AG08395 (cell line): ENCODE measurements at regions not wholly inside any gene's neighbourhood (a gene's known extent, or its start where the extent isn't known, plus 50 kb on each side); places are given as distances from the start of the nearest gene placed in this dataset.
A peak's percentile ranks its signal among the peaks of the same experiment; 100 is the strongest.
"Not testable (repeated sequence)": the region's sequence is repeated elsewhere in the genome, so short reads cannot be mapped to it uniquely, and the experiment has no call there.

Experiments used
- DNase-seq: peaks from one replicate; pipeline ENCODE4 v3.0.0; 2012; ENCODE audit warnings: mixed read lengths, low spot score

DNA sequence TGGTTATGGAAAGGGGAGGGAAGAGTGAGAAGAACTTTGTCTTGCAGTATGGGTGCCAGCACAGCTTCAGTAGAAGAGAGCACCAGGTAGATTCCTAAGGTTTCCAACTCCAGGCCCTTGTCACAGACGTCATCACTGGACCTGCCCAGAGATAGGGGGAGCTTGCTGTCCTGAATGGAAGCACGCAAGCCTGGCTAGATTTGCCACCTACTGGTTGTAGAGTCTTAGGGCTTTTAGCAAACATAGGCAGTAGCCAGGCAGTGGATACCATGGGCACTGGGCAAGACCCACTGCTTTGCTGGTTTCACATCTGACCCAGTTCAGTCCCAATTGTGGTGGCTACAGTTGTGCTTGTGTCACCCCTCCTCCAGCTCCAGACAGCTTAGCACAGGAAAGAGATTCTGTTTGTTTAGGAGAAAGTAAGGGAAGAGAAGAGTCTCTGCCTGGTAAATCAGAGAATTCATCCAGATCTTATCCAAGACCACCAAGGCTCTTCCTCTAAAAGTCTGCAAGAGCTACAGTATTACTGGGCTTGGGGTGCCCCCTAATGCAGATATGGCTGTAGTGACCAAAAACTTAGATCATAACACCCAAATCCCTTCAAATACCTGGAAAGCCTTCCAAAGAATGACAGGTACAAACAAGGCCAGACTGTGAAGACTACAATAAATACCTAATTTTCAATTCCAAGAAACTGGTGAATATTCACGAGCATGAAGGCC lies 158.9 kb downstream of the HINT1 start:
- DNase-seq: no peak

DNA sequence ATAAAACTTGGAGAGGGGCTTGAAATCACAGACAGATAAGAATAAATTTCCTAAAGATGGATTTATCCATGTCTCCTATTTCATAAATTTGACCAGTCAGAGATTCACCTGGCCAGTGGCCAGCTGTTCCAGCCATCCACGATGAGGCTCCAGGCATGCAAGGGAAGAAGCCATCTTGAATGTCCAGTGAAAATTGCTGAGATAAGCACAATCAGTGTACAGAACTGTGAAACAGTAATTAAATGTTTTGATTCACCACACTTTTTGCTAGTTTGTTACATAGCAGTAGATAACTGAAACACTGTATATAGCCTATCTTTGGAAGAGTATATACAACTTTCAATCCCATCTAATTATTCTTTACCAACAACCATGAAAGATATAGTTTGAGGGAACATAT lies 163.5 kb downstream of the HINT1 start:
- no peak for DNase-seq

DNA sequence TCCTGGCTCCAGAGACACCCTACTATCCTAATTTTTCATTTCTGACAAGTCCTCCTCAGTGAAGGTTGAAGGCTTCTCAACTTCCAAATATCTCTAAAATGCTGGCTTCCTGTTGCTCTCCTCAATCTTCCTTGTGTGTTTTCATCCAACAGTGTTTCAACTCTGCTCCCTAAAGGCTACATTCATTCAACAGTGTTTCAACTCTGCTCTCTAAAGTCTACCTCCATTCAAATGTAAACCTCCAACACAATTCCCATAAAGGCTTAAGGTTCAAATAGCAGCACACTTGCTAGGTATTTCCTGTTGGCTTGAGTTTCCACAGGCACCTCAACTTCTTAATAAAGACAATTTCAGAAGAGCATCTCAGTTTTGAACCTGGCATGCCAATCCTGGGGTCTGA lies 164.8 kb downstream of the HINT1 start:
- DNase-seq: no peak

DNA sequence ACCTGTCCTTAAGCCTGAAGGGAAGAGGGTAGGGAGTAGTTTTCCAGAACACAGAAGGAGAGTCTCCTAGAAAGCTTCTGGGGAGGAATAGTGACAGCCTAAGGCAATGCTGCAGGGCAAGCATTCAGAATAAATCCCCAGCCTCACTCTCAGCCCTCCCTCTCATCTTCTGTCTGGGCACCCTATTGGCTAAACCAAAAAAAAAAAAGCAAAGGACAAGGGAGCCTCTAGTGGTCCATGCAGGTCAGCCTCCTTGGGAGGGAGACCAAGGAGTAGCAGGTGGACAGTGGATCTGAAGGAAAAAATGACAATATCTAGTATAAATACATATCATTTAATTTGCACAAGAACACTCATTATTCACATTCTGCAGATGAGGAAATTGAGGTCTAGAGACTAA lies 168.3 kb downstream of the HINT1 start:
- not testable (repeated sequence) for DNase-seq

DNA sequence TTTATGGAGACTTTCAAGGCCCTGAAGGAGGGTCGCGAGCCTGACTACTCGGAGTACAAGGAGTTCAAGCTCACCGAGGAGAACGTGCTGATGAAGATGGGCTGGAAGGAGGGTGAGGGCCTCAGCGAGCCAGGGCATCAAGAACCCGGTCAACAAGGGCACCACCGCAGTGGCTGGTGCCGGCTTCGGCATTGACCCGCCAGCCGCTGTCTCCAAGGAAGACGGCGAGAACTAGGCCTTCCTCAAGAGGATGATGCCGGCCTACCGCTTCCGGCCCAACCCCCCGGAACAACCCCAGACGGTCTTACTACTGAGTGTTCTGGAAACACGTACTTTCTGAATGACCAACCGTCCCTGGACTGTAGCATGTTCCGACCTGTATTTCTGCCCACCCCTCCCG lies 169.2 kb downstream of the HINT1 start:
- no peak for DNase-seq

DNA sequence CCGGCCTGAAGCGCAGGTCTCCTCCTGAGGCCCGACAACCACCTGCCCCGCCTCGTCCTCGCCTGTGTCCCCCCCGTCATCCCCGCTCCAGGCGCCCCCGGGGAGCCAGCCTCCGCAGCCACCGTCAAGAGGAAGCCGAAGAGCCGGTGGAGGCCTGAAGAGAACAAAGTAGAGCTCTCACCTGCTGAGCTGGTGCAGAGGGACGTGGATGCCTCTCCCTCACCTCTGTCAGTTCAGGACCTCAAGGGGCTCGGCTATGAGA lies 169.9 kb downstream of the HINT1 start:
- DNase-seq: no peak

DNA sequence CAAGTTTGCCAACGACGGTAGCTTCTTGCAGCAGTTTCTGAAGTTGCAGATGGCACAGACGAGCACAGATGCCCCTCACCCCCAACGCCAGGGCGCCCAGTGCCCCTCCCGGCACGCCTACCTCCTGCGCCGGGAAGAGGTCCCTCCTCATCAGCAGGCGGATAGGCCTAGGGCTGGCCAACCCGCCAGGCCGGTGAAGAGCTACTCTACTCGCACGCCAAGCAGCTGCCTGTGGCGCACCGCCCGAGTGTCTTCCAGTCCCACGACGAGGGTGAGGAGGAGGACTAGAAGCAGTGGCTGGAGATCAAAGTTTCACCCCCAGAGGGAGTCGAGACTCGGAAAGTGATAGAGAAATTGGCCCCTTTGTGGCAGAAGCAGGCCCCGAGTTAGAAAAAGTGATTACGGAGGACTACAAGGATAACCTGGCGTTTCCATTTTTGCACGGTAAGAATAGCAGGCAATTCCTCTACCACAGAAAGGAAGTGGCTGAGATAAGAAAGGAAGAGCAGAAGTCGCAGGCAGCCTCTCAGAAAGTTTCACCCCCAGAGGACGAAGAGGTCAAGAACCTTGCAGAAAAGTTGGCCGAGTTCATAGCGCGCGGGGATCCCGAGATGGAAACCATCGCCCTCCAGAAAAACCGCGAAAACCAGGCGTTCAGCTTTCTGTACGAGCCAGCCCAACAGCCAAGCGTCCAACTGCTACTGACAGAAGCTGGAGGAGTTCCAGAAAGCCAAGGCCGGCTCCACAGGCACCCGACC lies 170.4 kb downstream of the HINT1 start:
- DNase-seq: no peak

DNA sequence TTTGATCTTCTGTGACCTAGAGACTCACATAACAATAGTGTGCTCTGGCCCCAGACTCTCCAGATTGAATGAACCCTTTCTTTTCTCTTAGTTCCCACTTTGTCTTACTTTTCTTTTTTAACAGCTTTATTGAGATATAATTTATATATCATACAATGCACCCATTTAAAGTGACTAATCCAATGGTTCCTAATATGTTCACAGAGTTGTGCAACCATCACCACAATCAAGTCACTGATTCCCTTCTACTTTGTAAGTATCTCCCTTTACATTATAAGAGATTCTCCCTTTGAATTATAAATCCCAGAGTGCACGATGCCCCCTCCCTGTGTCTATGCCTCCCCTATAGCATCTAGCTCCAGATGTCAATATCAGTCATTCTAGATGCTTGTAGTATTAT lies 172.4 kb downstream of the HINT1 start:
- no peak for DNase-seq

DNA sequence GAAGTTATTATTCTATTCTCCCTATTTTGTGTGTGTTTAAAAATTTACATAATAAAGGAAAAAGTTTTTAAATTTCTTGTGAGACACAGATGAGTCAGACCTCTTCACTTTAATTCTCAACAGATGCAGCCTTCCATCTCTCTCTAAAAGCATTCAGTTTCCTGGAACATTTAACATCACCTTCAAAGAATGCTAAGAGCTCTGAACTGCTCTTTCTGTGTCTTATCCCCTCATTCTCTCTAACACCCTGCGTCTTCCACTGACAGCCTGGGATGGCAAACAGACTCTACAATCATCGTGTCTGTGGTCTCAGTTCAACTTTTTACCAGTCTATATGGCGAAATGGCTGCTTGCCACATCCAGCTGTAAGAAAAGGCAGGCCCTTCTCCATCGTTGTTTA lies 173.0 kb downstream of the HINT1 start:
- peak; percentile 82 for DNase-seq

DNA sequence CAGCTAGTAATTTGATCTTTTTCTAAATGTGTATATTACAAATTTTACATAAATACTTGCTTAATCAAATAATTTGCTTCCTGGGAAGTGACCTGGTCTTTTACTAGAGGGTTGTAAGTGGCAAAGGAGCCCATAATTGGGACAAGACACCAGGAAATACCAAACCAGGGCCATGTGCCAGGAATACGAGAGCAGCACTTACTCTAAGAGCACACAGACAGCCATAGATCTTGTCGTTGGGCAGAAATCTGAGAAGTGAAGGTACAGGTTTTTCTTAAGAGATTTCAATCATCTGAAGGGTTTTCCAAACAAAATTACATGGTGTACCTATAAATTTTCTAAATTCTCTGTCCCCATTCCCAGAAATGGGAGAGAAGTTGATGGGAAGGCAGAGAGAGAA lies 179.3 kb downstream of the HINT1 start:
- no peak for DNase-seq

DNA sequence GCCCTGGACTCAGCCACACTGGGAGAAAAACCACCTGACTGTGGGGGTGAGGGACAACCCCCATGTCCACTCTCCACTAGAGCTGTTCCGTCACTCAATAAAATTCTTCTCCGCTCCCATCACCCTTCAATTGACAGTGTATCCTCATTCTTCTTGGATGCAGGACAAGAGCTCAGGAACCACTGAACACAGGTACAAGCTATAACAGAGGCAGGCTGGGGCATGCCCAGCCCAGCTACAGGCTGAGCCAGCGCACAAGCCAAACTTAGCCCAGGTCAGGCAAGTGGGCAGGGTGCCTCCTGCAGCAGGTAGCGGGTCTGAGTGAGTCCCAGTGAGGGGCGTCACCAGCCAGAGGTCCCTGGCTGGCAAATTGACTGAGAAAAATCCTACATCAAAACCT lies 183.4 kb downstream of the HINT1 start:
- no peak for DNase-seq

DNA sequence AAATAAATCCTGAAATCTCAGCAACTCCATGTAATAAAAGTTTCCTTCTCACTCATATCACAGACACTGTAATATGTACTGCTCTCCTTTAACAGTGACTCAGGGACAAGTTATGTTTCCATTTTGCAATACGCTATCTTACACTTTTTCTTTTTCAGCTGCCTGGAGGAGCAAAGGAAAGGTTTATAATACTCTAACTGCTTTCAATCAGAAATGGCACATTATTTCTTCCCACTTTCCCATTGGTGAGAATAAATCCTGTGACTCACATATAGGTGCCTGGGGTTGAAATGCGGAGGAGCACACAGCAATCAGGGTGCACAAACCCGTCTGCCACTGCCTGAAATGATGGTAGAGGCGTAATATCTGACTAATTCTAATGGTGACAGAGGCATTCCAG lies 186.6 kb downstream of the HINT1 start:
- DNase-seq: peak; percentile 20

DNA sequence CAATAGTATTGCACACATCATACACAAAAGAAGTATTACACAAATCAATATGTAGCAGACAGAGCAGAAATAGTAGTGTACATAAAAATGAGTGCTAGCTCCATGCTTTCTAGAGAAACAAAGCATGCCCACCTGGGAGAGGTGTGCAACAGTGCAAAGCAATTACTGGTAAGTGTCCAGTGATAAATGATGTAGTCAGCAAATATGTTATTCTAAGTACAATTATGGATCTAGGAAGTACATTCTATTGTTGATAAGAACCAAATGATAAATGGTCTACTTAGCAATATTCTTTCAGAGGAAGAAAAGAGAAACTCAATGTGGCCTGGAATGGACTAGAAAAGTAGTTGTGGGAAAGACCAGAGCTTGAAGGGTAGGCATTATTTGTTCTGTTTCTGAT lies 188.6 kb downstream of the HINT1 start:
- no peak for DNase-seq

DNA sequence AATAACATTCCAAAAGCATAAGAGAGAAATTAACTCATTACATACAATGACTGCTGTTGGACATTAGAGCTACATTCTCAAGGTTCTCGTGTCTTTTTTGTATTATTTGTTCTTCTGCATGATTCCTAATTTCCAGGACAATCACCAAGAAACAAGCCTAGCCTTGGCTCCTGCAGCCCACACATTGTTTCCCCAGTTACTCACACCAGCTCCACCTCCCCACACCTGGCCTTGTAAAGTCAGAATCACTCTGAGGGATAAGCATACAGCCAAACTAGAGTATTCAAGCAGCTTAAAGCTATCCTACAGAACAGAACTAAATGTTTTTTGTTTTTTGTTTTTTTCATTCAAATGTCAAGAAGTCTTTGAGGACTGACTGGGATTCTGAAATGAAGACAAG lies 189.2 kb downstream of the HINT1 start:
- DNase-seq: no peak

DNA sequence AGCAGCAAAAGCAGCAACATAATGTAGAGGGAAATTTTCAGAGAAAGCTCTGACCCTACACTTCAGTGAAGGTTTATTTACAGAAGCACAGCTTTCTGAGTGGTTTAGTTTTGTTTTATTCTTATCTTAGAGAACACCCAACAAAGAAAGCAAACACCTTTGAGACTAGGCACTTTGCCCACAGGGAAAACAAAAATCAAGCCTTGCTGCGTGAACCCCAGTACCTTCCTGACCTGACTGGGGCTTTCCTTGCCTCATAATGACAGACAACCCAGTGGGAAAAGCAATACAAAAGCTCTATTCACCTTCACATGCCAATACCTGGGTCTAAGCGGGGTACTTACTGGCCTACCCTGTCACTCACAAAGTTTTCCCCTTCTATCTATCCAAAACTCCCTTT lies 189.8 kb downstream of the HINT1 start:
- DNase-seq: no peak

DNA sequence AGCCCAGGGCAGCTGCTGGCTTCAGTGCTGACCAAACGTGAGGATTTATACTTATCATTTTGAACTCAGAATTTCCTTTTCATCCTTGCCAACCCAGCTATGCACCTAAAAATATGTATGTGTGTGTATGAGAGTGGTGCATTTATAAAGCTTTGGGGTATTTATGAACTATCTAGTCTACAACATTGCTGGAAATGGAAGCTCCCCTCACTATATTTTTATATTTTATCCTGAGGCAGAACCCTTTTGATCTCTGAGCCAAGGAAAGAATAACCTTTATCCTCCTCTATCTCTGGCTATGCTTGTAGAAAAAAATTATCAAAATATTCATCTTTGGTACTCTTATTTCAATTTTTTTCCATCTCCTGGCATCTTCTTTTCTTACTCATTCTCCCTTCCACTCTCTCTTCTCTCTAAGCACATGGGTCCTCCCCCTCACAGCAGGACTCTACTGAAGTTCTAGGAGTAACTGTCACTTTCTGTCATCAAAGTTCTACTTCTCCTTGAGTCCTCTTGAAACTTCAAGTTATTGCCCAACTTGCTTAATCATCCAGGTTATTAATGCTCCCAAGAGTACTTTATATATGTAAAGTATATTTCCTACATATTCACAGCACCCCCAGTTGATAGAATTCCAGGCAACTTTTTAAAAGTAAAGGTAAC lies 190.9 kb downstream of the HINT1 start:
- no peak for DNase-seq

DNA sequence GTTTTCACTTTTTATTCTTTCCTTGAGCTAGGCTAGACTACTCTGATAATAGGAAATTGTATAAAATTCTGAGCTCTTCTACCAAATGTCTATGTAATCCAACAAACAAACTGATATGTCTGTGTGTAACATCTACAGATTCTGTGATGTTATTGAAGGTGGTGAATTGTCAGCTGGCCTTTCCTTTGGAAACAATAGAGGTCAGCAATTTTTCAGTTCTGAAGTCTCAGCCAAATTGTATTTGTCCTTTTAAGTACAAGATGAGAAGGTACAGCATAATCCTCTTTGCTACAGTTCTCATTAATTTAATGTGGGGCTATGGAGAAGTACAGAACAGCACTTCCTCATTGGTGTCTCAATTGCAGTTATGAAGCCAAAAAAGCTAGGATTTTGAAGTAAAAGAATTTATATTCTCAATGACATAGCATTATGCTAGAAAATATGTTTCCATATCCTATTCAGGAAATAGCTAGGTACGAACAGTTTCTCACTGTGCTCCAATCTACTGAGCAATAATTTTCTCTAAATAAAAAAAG lies 198.0 kb downstream of the HINT1 start:
- DNase-seq: no peak

DNA sequence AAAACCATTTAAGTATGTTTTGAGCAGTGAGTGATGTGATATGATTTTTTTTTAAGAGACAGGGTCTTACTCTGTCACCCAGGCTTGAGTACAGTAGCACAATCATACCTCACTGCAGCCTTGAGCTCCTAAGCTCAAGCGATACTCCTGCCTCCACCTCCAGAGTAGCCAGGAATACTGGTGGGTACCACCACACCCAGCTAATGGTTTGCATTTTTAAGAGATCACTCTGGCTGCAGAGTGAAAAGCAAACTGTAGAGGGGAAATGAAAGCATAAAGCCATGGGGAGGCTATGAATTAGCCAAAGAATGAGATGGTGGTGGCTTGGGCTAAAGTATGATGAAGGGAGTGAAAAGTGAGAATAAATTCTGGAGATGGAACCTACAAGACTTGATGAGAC lies 199.1 kb downstream of the HINT1 start:
- no peak for DNase-seq

DNA sequence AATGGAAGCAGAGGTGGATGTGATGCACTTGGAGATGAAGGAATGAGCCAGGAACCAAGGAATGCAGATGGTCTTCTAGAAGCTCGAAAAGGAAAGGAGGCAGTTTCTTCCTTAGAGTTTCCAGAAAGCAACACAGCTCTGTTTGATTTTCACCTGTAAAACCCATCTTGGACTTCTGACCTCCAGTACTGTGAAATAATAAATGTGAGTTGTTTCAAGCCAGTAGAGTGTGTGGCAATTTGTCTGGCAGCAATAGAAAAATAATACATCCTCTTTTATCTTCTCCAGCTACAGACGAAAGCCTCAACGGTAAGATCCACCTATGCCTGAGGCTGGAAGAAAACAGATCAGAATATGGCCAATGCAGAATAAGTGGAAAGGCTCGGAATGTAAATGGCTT lies 199.7 kb downstream of the HINT1 start:
- no peak for DNase-seq

DNA sequence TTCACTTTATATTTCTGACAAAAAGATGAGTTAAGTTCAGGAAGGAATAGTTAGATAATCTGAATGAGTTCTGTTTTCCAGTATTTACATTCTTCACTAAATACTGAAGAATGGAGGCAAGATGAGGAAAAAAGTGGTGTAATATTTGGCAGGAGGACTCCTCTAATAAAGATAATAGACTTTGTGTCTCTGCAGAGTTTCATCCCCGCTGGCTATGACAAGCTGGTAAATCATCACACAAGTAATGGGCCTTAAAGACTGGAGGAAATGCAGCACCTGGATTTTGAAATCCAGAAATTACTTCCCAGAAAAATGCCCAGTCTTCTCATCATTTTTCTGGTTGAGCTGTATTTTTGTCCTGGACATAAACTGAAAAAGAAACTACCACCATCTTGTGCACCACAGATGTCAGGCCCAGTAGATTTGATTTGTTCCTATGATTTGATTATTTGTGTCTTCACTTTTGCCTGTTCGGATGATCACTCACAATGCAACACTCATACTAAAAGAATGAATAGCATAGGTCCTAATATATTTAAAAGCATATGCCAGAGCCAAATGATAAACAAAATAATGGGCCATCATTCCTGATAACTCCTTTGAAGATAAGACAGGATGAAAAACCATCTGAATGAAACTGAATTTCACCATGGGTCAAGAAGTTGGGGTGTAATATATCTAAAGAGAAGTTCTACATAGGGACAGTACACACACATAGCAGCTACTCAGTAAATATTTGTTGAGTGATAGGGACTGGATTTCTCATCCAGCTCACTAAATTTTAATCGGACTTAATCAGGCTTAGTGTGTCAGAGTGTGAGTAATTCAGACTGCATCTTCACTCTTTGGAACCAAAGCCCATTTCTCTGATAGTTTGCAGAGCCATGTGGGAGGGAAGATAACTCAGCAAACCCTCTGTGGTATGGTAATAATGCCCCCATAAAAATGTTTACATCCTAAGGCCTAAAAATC lies 200.5 kb downstream of the HINT1 start:
- peak; percentile 47 for DNase-seq

DNA sequence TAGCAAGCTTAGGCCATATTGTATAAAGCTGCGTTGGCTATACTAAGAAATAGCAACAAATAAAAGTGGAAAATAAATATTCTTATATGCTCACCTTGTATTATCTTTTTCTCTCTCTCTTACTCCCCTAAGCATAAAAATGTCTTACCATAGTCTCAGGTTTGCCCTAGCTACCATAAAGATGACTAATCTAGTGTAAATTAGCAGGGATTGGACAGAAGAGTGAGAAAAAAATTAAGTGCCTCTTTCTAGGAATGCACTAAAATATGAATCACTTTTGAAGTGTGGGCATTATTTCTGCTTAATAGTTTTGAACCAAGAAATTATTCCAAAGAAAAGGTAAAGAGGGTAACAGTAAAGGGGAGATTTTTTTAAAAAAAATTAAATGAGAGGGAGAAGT lies 201.3 kb downstream of the HINT1 start:
- no peak for DNase-seq

DNA sequence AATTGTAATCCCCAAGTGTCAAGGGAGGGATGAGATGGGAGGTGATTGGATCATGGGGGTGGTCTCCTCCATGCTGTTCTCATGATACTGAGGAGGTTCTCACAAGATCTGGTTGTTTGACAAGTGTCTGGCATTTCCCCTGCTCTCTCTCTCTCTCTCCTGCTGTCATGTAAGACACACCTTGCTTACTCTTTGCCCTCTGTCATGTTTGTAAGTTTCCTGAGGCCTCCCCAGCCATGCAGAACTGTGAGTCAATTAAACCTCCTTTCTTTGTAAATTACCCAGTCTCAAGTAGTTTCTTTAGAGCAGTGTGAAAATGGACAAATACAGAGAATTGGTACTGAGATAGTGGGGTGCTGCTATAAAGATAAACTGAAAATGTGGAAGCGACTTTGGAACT lies 207.9 kb downstream of the HINT1 start:
- no peak for DNase-seq
